ENCODE measurements at regions not wholly inside any gene's neighbourhood (a gene's known extent, or its start where the extent isn't known, plus 50 kb on each side); places are given as distances from the start of the nearest gene placed in this dataset.

GRCh38 chr6:7486951-7487350 lies 54.5 kb upstream of the DSP start:
- no peak for DNase-seq (ENCODE audit: extremely low read depth, low read depth)
- TF ChIP-seq CTCF (IDR thresholded peaks at IDR 0.05; ENCODE audit: low read depth, low read length) = no peak

GRCh38 chr6:7488494-7488893 lies 53.0 kb upstream of the DSP start:
- TF ChIP-seq CTCF (IDR thresholded peaks at IDR 0.05; ENCODE audit: low read depth, low read length) = no peak
- no peak for DNase-seq (ENCODE audit: extremely low read depth, low read depth)

DNA sequence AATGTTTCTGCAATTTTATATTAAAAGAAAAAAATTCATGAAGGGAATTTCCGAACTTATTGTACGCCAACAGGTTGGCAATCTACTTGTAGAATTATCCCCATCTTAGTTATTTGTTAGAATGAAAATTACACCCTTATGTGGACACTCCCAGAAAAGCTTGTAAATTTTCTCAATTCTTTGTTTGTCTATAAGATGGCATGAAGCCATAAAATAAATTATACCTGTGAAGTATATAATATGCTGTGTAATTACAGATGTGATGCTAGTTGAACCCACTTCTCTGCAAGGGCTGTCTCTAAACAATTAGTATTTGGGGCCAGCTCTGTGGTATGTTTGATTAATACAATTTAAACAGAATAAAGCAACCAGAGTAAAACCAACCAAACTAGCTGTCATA lies 52.1 kb upstream of the DSP start:
- TF ChIP-seq CTCF (IDR thresholded peaks at IDR 0.05; ENCODE audit: low read depth, low read length) = no peak
- no peak for DNase-seq (ENCODE audit: extremely low read depth, low read depth)

Measured in AG09319 (cell line).